ENCODE measurements at regions not wholly inside any gene's neighbourhood (a gene's known extent, or its start where the extent isn't known, plus 50 kb on each side); places are given as distances from the start of the nearest gene placed in this dataset.

- TF ChIP-seq CTCF (IDR thresholded peaks at IDR 0.05): no peak
- no peak for TF ChIP-seq POLR2A (IDR thresholded peaks at IDR 0.05)
Measured at GRCh38 chr13:55090612-55091011, 2050.1 kb upstream of the PRR20A start.
